RPMI8226 (cell line): ENCODE measurements at regions not wholly inside any gene's neighbourhood (a gene's known extent, or its start where the extent isn't known, plus 50 kb on each side); places are given as distances from the start of the nearest gene placed in this dataset.
"Not testable (repeated sequence)": the region's sequence is repeated elsewhere in the genome, so short reads cannot be mapped to it uniquely, and the experiment has no call there.

Experiments
- DNase-seq: peaks from one replicate; pipeline ENCODE4 v3.0.0-alpha.2; 2015

GRCh38 chr20:50345712-50346373, 155.2 kb downstream of the CEBPB start:
- DNase-seq, result no peak

DNA sequence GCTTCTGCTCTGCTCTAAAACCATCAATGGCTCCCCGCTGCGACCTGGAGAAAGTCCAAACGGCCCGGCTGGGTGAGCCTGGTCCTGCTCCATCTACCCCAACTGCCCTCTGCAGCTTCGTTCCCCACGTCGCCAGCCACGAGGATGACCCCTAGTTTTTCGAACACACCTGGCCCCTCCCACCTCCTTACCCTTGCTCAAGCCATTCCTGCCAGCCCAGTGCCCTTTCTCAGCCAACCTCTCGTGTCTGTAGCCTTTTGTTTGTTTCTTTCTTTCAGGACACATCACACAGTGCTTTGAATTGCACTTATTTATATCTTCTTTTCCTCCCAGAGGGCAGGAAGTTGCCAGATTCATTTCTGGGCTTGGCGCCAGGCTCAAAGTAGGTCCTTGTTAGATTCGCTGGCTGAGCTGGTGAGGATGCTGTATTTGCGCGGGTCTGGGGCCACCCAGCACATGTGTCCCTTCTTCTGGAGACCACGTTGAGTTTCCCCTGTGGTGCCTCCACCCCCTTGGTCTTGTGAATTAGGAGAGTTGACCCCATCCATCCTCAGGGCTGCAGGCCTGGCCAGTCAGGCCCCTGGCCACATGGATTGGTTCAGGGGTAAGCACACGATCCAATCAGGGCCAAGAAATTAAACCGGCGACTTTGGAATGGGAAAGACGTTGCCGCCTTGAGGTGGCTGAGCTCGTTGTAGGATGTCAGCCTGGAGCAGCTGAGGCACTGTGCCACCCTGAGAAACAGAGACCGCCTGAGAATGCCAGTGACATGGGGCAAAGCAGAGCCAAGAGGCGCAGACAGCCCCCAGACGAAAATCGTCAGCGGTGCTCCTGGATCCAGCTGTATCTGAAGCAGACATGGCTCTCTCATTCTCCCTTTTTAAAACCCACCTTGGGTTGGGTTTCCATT, 156.0 kb downstream of the CEBPB start:
- peak; percentile 93 for DNase-seq

DNA sequence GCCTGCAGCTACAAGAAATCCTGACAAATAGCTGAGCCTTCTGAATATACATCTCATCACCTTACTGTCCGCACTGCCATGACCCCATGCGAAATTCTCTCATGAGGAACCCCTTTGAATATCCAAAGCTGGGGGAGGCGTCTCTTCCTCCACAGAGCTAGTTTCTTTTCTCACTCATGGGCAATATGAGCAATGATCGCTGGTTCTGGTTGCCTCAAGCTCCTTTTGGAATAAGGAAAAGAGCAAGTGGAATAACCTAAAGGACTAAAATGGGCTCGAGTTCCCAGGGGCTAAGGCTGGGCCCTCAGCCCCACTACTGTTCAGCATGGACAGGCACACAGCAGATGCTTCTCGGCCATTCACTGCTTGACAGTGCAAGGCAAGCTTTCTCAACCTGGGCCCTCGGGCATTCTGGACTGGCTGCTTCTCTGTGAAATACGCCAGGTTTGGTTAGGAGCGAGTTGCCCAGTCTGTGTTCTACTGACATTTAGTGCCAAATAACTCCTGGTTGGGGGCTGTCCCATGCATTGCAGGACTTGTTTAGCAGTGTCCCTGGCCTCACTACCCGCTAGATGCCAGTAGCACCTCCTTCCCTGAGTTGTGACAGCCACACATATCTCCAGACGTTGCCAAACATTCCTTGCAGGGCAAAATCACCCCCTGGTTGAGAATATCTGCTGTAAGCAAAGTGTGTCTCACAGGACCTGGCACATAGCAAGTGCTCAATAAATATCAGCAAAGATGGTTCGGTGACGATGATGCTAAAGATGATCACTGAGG, 156.8 kb downstream of the CEBPB start:
- DNase-seq, result no peak

GRCh38 chr20:50348096-50348495, 157.5 kb downstream of the CEBPB start:
- DNase-seq, result no peak

DNA sequence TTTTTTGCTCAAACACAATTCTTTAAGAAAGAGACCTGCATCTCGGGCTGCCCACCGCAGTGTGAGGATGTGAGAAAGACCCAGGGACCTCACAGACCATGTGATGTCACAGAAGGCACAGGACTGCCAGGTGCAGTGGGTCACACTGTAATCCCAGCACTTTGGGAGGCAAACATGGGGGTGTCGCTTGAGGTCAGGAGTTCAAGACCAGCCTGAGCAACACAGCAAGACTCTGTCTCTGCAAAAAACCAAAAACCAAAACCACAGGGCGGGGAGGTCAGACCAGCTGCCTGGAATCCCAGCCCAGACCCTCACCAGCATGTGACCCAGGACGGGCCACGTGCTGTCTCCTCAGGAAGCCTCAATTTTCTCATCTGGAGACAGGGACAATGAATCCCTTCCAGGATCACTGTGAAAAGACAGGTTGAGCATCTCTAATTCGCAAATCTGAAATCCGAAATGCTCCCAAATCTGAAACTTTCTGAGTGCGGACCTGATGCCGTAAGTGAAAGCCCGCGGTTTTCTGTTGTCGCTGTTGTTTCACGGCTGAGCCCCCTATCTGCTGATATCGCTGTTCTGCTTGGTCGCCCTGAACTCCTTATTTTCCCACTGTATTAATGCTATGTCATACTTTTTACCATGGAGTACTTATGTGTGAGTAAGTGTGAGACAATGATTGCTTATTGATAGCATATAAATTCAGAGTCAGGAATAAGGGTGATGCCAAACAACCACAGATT, 159.5 kb upstream of the PTPN1 start:
- DNase-seq, result peak; percentile 81

GRCh38 chr20:50351541-50351940, 158.6 kb upstream of the PTPN1 start:
- no peak for DNase-seq

- no peak for DNase-seq
These were observed 156.8 kb upstream of the PTPN1 start for GRCh38 chr20:50353289-50353961.

DNA sequence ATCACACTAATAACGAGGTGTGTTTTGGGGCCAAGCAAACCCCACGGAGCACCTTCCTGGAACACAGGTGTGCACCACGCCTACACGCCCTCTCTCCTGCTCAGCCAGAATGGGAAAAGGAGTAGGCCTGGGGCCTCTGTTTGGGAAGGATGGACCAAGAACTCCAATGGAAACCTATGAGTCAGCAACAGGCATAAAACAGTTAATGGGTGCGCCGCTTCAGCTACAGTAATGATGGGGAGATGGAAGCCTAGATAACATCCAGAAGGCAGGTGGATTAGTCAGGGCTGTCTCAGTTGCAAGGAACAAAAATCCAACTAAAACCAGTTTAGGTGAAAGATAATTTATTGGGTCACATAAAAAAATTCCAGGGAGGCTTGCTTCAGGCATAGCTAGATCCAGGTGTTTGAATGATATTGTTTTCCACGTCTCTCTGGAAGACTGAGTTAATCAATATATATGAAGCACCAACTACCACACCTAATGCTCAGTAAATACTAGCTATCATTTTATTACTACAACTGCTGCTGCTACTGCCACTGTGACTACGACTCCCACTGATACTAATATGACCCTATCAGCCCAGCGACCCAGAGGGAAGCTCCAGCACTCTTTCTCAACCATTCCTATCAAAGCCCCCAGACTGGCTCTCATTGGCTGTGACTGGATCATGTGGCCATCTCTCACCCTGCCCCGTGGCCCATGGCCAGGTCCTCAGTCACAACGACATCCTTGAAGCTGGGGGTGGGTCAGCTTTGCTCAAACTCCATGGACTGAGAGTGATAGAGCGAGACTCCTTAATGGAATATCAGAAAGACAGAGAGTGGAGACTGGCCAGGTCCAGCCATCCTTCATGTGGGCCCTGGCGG, 155.2 kb upstream of the PTPN1 start:
- DNase-seq, result no peak

DNA sequence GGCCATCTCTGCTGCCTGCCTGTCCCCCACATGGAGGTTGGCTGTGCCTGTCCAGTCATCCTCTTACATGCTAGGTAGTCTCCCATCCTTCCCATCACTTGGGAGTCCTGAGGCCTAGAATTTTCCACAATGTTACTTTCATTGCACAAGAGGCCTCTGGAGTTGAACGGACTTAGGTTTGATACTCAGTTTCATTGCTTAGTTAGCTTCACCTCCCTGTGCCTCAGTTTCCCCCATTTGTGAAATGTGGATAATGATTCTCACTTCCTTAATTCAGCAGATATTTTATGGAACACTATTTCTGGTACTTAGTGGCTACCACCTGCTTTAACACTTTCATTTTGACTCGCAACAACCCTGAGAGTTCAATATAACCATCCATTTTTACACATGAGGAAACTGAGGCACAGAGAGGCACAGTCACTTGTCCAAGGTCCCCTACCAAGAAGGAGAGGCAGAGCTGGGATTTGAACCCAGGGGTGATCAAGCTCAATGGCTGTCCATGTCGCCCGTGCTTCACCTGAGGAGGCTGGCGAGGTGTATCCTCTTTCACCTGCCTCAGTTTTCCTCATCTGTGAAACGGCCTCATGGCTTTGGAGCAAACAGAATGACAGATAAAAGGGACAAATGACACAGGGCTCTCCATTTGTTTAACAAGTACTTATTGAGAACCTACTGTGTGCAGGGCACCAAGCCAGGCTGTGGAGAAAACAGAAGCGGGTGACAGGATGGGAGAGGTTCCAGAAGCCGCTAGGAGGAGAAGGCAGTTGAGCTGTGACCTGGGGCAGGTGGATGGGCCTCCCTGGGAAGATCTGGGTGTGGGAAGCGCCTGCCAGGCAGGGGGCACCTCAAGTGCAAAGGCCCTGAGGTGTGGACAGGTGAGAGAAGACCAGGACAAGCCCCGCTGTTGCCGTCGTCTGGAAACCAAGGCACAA, 154.3 kb upstream of the PTPN1 start:
- no peak for DNase-seq

DNA sequence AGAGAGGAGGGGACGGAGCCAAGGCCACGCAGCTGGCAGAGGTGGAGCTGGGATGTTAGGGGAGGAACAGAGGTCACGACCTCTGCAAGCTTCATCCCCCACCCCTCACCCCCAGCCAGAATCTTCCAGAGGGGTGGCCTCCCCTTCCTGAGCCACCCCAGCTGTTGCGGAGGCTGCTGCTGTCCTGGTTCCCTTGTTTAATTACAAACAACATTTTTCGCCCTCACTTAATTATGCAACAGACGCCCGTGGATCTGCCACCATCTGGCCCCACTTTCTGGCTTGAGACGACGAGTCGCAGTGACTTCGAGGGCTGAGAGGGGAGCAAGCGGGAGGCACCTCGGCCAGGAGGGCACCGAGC, 153.7 kb upstream of the PTPN1 start:
- DNase-seq, result no peak

DNA sequence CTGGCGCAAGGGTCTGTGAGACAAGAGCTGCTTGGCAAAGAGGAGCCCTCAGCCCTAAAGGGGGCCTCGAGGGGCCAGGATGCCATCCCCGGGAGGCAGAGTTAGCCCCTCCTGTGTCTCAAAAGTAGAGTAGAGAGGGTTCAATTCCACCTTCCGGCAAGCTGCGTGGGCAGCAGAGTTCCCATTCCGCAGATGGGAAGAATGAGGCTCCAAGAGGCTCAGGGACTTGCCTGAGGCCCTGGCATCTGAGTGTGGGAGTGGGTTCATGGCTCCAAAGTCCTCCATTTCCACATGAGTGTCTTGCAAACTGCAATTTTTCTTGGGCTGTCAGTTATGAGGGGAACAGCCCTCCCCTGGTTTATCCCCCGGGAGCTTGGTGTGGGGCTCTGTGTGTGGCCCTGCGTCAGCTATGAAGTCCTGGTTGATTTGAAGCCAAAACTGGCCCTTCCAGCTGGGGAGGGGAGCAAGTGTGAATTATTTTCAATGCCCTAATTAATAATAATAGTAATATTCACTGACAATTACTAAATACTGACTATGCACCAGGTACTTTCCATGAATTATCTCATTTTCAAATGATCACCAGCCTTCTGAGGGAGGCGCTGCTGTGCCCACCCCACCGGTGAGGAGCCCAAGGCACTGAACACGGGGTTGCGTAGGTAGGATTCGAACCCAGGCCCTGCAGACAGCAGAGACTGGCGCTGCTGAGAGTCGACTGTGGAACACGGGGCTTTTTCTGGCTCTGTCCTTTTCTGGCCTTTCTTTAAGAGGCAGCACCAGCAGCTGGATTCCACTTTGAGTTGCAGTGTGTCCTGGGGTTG, 153.0 kb upstream of the PTPN1 start:
- DNase-seq, result no peak

DNA sequence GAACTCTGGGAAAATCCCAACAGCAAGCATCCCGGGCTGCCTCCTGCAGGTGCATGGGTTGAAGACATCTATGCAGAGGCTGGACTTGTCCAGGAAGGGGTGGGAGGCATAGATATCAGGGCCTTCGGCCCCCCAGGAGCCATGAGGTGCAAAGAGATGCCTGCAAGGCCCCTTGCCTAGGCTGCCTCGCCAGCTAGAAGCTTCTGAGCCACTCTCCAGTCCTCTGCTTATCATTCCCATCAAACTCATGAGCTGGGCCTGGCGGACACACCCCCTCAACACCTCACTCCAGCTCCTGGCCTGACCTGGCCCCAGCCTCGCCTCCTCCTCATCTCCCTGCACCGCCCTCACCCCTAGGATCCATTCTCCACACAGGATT, 152.4 kb upstream of the PTPN1 start:
- DNase-seq, result no peak

GRCh38 chr20:50358166-50358565, 152.0 kb upstream of the PTPN1 start:
- no peak for DNase-seq

DNA sequence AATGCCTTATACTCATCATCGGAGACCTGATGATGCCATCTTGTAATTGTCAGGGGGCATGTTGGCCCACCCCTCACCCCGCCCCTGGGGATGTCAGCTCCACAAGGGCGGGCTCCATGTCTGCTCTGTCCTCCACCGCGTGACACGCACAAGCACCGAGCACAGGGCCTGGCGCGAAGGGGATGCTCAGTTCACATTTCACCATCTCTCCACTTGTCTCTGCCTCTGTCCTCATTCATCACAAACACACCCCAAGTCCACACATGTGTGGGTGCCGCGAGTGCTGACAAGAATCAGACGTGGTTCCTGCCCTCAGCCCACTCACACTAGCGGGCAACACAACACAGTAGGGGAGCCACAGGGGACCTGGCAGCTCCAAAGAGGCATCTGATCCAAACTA, 151.2 kb upstream of the PTPN1 start:
- no peak for DNase-seq

DNA sequence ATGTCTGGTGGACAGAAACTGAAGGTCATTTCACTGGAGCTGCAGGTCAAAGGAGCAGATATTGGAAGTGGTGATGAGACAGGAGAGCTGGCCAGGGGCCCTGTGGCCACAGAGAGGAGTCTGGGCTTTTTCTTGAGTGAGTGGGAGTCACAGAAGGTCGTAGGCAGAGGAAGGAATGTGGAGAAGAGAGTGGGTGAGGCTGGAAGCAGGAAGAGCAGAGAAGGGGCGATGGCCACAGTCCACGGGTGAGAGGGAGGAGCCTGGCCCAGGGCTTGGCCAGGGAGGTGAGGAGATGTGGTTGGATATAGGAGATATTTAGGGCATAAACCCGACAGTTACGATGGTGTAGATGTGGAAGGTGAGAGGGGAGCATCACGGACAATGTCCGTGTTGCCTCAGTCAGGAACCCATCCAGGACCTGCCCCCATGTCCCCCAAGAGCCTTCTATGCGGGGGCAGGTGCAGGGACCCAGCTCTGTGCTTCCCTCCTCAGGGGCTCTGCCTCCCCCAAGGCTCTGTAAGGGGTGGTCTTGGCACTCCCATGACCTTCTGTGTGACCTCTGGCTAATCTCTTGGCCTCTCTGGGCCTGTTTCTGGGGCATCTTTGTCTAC, 150.5 kb upstream of the PTPN1 start:
- no peak for DNase-seq

- DNase-seq, result no peak
These were observed 149.9 kb upstream of the PTPN1 start for GRCh38 chr20:50360218-50360672.

DNA sequence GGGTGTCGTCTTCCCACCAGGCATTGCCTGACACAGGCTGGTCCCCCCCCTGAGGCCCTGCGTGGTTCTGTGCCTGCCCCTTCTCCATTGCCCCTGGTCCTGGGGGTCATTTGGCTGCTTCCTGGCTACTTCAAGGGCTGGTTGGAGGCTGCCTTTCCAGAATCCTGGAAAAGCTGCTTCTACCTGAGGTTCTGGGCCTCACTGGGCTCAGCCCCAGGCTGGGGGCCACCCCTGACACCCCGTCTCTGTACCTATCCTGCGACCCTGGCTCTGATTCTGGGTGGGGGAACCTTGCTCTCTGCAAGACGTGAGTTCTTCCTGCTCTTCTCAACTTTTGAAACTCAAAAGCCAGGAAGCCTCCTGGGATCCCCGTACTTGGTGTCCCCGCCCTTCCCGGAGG, 149.3 kb upstream of the PTPN1 start:
- DNase-seq, result no peak

GRCh38 chr20:50362177-50362576, 148.0 kb upstream of the PTPN1 start:
- DNase-seq, result not testable (repeated sequence)

DNA sequence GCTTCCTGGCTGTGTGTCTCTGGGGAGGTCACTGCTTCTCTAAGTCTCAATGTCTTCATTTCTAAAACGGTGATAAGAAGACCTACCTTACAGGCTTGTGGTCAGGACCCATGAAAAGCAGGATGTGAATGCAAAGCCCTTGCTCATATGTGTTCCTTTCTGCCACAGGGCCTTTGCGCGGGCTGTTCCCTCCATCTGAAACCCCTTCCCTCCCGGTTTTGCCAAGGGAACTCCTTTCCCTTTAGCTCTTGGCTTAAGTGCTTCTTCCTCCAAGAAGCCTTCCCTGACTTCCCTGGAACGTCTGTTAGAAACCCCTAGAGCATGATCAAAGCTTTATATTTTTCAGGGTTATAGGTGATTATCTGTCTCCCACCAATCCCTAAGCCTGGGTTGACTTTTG, 147.2 kb upstream of the PTPN1 start:
- no peak for DNase-seq
